Peyer's patch (tissue), 4 donors: ENCODE measurements at regions not wholly inside any gene's neighbourhood (a gene's known extent, or its start where the extent isn't known, plus 50 kb on each side); places are given as distances from the start of the nearest gene placed in this dataset.

Experiments
- DNase-seq, 3 donors: peaks; one replicate each; pipeline ENCODE4 v3.0.0-alpha.2; 2017 to 2019
- H3K27ac ChIP-seq, 4 donors: fragments of 200-600 bp; sonication (generic); one replicate each; pipeline ENCODE4 v1.5.1; 2016 to 2019
- H3K27me3 ChIP-seq, 2 donors: fragments of 200-600 bp; sonication (generic); one replicate each; pipeline ENCODE4 v1.5.1; 2019
- H3K36me3 ChIP-seq, 3 donors: fragments of 200-600 bp; sonication (generic); one replicate each; pipeline ENCODE4 v1.5.1; 2016 to 2019
- H3K4me1 ChIP-seq, 4 donors: fragments of 200-600 bp; sonication (generic); one replicate each; pipeline ENCODE4 v1.5.1; 2016 to 2019
- H3K4me3 ChIP-seq, 4 donors: fragments of 200-600 bp; sonication (generic); 1 replicate in 3 of 4; 2 replicates in 1 of 4; pipeline ENCODE4 v1.5.1; 2016 to 2019; ENCODE audit warnings: mild to moderate bottlenecking in 1 of 4
- H3K9me3 ChIP-seq, 4 donors: fragments of 200-600 bp; sonication (generic); one replicate each; pipeline ENCODE4 v1.5.1; 2016 to 2019; ENCODE audit warnings: mild to moderate bottlenecking in 1 of 4
- POLR2A ChIP-seq, 2 donors: fragments of 450-650 bp; IDR thresholded peaks; one replicate each; pipeline ENCODE4 v1.5.1; 2017; ENCODE audit warnings: antibody characterized with exemption in 2 of 2, mild to moderate bottlenecking in 2 of 2, moderate library complexity in 2 of 2
- TF ChIP-seq, protein P1 (sequence below), 6 experiments: fragments of 450-650 bp in 4 of 6; fragments of 200-600 bp in 2 of 6; sonication (generic) in 1 of 6; IDR thresholded peaks; one replicate each; pipeline ENCODE4 v1.5.1; 2017 to 2019; ENCODE audit warnings: antibody characterized with exemption in 6 of 6, mild to moderate bottlenecking in 3 of 6, moderate library complexity in 1 of 6

DNA sequence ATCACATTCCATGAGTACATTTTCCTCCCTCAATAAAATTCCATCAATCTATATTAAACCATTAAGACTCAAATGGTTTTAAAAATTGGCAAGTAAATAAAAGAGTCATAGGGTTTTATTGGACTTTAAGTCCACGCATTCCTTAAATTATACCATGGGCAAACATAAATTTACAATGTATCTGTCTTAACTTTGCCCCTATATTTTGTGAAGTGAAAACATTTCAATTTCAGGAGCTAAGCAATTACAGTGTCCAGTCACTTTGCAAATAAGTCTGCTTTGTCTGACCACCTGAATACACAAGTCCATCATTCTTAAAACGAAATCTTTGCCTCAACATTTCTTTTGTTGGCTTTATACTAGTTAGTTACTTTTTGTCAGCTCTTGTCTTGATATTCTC lies 197.5 kb upstream of the SEMA3D start:
- no peak for TF ChIP-seq POLR2A (IDR thresholded peaks at IDR 0.05)
- TF ChIP-seq, protein P1, sequence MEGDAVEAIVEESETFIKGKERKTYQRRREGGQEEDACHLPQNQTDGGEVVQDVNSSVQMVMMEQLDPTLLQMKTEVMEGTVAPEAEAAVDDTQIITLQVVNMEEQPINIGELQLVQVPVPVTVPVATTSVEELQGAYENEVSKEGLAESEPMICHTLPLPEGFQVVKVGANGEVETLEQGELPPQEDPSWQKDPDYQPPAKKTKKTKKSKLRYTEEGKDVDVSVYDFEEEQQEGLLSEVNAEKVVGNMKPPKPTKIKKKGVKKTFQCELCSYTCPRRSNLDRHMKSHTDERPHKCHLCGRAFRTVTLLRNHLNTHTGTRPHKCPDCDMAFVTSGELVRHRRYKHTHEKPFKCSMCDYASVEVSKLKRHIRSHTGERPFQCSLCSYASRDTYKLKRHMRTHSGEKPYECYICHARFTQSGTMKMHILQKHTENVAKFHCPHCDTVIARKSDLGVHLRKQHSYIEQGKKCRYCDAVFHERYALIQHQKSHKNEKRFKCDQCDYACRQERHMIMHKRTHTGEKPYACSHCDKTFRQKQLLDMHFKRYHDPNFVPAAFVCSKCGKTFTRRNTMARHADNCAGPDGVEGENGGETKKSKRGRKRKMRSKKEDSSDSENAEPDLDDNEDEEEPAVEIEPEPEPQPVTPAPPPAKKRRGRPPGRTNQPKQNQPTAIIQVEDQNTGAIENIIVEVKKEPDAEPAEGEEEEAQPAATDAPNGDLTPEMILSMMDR (IDR thresholded peaks at IDR 0.05), result no peak
- H3K27ac ChIP-seq, result no peak overlapping the region
- no peak for DNase-seq
- H3K4me3 ChIP-seq, result no peak overlapping the region
- no peaks in the 10 kb centered on the region for H3K27me3 ChIP-seq
- no peaks in the 10 kb centered on the region for H3K36me3 ChIP-seq
- no peaks in the 10 kb centered on the region for H3K9me3 ChIP-seq
- no peaks in the 10 kb centered on the region for H3K4me1 ChIP-seq

DNA sequence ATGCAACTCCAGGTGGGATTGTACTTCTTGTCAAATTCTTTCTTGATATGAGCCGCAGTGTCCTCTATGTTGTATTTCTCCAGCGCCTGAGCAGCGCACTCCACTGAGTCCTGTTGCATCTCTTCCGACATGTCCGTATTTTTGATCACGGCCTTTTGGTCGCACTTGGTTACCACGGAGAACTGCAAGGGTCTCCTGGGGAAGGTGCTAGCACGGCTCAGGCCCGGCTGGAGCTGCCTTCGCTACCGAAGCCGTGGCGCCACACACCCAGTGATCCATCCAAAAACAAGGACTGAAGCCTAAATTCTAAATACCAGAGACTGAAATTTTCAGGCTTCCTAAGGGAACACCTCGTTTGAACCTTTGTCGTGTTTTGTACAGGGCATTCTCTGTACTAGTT lies 194.4 kb upstream of the SEMA3D start:
- no peak overlapping the region for H3K27ac ChIP-seq
- no peak for DNase-seq
- TF ChIP-seq, protein P1 (IDR thresholded peaks at IDR 0.05), result no peak
- no peak for TF ChIP-seq POLR2A (IDR thresholded peaks at IDR 0.05)
- no peaks in the 10 kb centered on the region for H3K4me1 ChIP-seq
- no peak overlapping the region for H3K4me3 ChIP-seq
- H3K9me3 ChIP-seq, result no peaks in the 10 kb centered on the region
- H3K36me3 ChIP-seq, result no peaks in the 10 kb centered on the region
- no peaks in the 10 kb centered on the region for H3K27me3 ChIP-seq

DNA sequence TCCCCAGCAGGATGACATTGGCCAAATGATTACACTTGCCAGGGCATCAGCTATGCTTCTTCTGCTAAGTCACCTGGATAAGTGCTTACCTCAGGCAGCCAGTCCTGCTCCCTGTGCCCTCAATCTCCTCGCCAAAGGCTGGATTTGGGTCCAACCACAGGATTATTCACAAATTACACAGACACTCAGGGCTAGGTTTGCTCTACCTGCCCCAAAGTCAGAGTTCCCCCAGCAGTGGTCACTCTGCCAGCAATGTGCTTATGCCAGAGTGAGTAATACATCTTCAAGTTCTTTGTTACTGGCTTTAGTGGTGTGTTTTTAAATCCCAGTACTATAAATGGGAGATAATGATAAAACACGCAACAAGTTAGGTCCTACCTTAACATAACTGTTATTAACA lies 189.7 kb upstream of the SEMA3D start:
- DNase-seq, result no peak
- Histone ChIP-seq H3K4me3 (no peak overlapping the region), H3K36me3 (no peaks in the 10 kb centered on the region), H3K27me3 (no peaks in the 10 kb centered on the region), H3K4me1 (no peaks in the 10 kb centered on the region), H3K9me3 (no peaks in the 10 kb centered on the region), H3K27ac (no peak overlapping the region)
- TF ChIP-seq POLR2A (IDR thresholded peaks at IDR 0.05), result no peak
- TF ChIP-seq, protein P1 (IDR thresholded peaks at IDR 0.05), result no peak

DNA sequence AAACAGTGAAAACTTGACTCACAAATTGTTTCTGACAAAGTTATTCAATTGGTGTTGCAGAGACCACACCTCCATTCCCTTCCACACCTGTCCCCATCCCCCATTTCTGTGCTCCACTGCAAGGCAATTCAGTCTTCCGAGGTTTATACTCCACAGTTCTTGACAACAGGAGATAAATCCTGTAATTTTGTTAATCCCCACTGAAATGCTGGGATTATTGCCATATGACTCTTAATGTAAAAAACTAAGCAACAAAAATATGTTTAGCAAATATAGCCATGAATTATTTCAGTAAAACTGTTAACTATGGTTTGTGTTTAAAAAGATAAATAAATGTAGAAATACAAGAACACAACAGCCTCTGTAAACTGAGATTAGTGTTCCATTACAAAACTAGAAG lies 170.1 kb upstream of the SEMA3D start:
- DNase-seq, result no peak
- Histone ChIP-seq H3K4me1 (no peaks in the 10 kb centered on the region), H3K27me3 (no peaks in the 10 kb centered on the region), H3K9me3 (no peaks in the 10 kb centered on the region), H3K27ac (no peak overlapping the region), H3K4me3 (no peak overlapping the region), H3K36me3 (no peaks in the 10 kb centered on the region)
- TF ChIP-seq POLR2A (IDR thresholded peaks at IDR 0.05), result no peak
- TF ChIP-seq, protein P1 (IDR thresholded peaks at IDR 0.05), result no peak

DNA sequence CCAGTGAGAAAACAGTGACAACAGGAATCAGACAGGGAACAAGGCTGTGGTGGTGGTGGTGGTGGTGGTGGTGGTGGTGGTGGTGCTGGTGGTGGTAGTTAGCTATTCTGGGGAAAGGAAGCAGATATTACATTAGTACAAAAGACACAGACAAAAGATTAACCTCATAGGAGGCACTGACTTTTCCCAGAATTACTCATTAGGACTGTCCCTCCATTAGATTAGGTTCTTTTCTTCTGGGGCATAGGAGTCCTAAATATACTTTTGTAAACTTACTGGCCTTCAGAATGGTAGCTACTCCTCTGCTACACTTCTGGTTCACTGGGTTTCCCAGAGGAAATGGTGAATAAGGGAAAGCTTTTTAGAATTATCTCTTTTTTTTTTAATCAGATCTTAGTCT lies 156.6 kb upstream of the SEMA3D start:
- TF ChIP-seq, protein P1 (IDR thresholded peaks at IDR 0.05), result no peak
- TF ChIP-seq POLR2A (IDR thresholded peaks at IDR 0.05), result no peak
- Histone ChIP-seq H3K36me3 (no peaks in the 10 kb centered on the region), H3K4me1 (no peaks in the 10 kb centered on the region), H3K27ac (no peak overlapping the region), H3K27me3 (no peaks in the 10 kb centered on the region), H3K9me3 (no peaks in the 10 kb centered on the region), H3K4me3 (no peak overlapping the region)
- DNase-seq, result no peak

DNA sequence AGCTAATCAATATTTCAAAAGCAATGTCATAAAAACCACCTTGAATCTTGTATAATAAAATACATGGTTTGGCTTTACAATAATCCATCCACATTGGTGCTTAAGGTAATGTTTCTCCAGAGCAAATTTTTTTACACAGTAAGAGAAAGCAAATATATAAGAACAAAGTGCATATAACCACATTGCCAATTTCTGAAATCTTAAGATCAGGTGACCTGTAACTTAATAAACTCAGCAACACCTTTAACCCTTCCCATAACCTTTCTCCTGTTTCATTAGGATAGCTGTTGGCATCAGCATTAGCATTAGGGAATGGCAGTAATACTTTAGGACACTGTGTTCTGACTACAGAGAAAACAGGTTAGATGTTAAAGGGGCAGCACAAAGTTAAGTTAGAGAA lies 155.9 kb upstream of the SEMA3D start:
- no peaks in the 10 kb centered on the region for H3K27me3 ChIP-seq
- no peak overlapping the region for H3K27ac ChIP-seq
- no peak for DNase-seq
- H3K9me3 ChIP-seq, result no peaks in the 10 kb centered on the region
- no peaks in the 10 kb centered on the region for H3K36me3 ChIP-seq
- no peaks in the 10 kb centered on the region for H3K4me1 ChIP-seq
- H3K4me3 ChIP-seq, result no peak overlapping the region
- TF ChIP-seq POLR2A (IDR thresholded peaks at IDR 0.05), result no peak
- TF ChIP-seq, protein P1 (IDR thresholded peaks at IDR 0.05), result no peak
